ENCODE measurements at regions not wholly inside any gene's neighbourhood (a gene's known extent, or its start where the extent isn't known, plus 50 kb on each side); places are given as distances from the start of the nearest gene placed in this dataset.

- Histone ChIP-seq H4K5ac (ENCODE audit: low read depth, low read length) (no peak overlapping the region), H3K27ac (ENCODE audit: insufficient read depth, low read length) (no peak overlapping the region), H3K9me1 (ENCODE audit: insufficient read depth, low read length) (no peaks in the 10 kb centered on the region), H3K36me3 (ENCODE audit: control insufficient read depth, insufficient read depth, low read length) (no peaks in the 10 kb centered on the region), H3K56ac (ENCODE audit: extremely low read depth, insufficient read depth, low read length) (no peak overlapping the region), H2AFZ (replicated peaks; ENCODE audit: low read length, poor library complexity) (no peak overlapping the region), H3K4me3 (ENCODE audit: insufficient read depth, low read depth, low read length) (no peak overlapping the region), H2AK9ac (replicated peaks; ENCODE audit: low read depth, low read length, poor library complexity) (no peak overlapping the region), H3K27me3 (ENCODE audit: control insufficient read depth, insufficient read depth, low read length) (no peaks in the 10 kb centered on the region), H2BK5ac (ENCODE audit: low read depth, low read length, poor library complexity, severe bottlenecking) (no peak overlapping the region), H3K4me2 (ENCODE audit: low read depth, low read length) (no peak overlapping the region), H3K9me3 (ENCODE audit: control insufficient read depth, insufficient read depth, low read length) (peaks cover 5% of the 10 kb centered on the region; the same call in 1 of the 2 replicates), H3K9ac (ENCODE audit: low read depth, low read length) (no peak overlapping the region), H2BK120ac (ENCODE audit: low read depth, low read length) (no peak overlapping the region), H3K79me1 (ENCODE audit: low read depth in 1 of 2, low read length in 2 of 2) (no peaks in the 10 kb centered on the region), H3K18ac (ENCODE audit: low read depth, low read length) (no peak overlapping the region), H2BK15ac (ENCODE audit: low read depth, low read length) (no peak overlapping the region), H3K14ac (replicated peaks; ENCODE audit: low read depth, low read length) (no peak overlapping the region), H3K4ac (ENCODE audit: low read depth, low read length) (no peak overlapping the region), H3K23ac (ENCODE audit: low read depth, low read length) (no peak overlapping the region), H4K8ac (ENCODE audit: low read depth in 2 of 2, low read length in 2 of 2) (no peak overlapping the region), H3K4me1 (ENCODE audit: control insufficient read depth, insufficient read depth, low read length) (no peaks in the 10 kb centered on the region), H4K20me1 (ENCODE audit: insufficient read depth, low read length) (no peaks in the 10 kb centered on the region), H2BK20ac (ENCODE audit: low read depth, low read length) (no peak overlapping the region), H2AK5ac (ENCODE audit: low read depth, low read length) (no peak overlapping the region), H4K91ac (ENCODE audit: insufficient read depth, low read depth, low read length) (no peak overlapping the region)
- no CpG with 5 or more reads among the region's 9 CpGs for WGBS, 2 experiments (ENCODE audit: extremely low coverage in 2 of 2, insufficient read length in 1 of 2)
- CTCF ChIA-PET = no interaction called here
- no TSS peak for BruUV-seq (replicated peaks)
- no peak for DNase-seq
- intact Hi-C loops (cut with micrococcal nuclease) (no loop called here), dilution Hi-C loops (cut with HindIII; ENCODE audit: low sequenced_read_pairs, unreplicated experiment) (no loop called here), in situ Hi-C loops (cut with MboI; ENCODE audit: low sequenced_read_pairs) (no loop called here)
- no peak for ATAC-seq (ENCODE audit: low read depth)
- TF ChIP-seq SMC3 (IDR thresholded peaks at IDR 0.05; ENCODE audit: low read depth, low read length) (no peak), CHD1 (IDR thresholded peaks at IDR 0.05; ENCODE audit: low read depth, low read length) (no peak)
- POLR2A ChIA-PET (ENCODE audit: unreplicated experiment) = no interaction called here
These were observed 572.8 kb downstream of the TFAP2A start for GRCh38 chr6:9841886-9842725.
